UCSD-AML1 (cell line): ENCODE measurements at regions not wholly inside any gene's neighbourhood (a gene's known extent, or its start where the extent isn't known, plus 50 kb on each side); places are given as distances from the start of the nearest gene placed in this dataset.

ENCODE experiments used
- DNase-seq: peaks from one replicate; lab custom pipeline; 2025; ENCODE audit not compliant: unreplicated experiment; lab: John Stamatoyannopoulos, UW

DNA sequence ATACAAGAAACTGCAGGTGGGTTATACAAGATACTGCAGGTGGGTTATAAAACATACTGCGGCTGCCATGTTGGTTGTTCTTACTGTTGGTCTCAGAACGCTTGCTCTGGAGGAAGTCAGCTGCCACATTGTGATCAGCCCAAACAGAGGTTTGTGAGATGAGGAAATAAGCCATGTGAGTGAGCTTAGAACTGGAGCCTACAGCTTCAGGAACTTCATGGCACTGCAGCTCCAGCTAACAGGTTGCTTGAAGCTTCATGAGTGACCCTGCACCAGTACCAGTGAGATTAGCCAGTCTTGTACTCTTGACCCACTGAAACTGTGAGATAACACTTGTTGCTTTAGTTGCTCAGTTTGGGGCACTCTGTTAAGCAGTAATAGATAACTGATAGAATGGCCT, 74.5 kb upstream of the PRKCQ start:
- DNase-seq: peak; percentile 28

DNA sequence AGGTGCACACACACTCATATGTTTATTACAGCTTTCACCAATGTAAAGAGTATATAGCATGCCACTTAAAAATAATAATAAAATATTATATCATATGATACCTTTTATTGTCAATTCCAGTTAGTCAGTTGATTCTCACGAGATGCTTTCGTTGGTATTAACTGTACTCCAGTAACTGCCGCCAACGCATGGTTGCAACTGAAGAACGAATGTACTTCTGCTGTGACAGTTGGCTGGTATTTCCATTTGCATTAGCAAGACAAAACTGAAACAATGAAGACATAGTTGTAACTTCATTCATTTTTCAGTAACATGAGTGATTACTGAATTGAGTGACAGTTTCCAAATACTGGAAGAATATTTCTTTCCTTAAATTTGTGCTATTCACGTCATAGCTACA, 70.5 kb upstream of the PRKCQ start:
- no peak for DNase-seq

DNA sequence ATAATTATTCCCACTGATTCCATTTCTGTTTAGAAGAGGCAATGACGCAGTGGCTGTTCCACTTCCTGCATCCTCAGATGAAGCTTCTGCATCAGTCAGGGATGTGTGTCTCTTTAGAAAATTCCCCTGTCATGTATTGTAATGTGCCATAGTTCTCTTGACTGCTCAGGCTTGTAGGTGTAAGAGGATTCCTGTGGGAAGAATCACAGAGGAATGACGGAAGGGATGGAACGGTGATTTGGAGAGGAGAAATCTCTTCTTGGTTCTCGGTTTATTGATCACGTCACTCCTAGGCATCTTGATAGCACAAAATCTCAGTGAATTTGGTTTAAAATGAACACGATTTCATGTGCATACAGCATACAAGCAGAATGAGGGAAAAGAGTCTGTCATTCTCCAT, 69.8 kb upstream of the PRKCQ start:
- no peak for DNase-seq

DNA sequence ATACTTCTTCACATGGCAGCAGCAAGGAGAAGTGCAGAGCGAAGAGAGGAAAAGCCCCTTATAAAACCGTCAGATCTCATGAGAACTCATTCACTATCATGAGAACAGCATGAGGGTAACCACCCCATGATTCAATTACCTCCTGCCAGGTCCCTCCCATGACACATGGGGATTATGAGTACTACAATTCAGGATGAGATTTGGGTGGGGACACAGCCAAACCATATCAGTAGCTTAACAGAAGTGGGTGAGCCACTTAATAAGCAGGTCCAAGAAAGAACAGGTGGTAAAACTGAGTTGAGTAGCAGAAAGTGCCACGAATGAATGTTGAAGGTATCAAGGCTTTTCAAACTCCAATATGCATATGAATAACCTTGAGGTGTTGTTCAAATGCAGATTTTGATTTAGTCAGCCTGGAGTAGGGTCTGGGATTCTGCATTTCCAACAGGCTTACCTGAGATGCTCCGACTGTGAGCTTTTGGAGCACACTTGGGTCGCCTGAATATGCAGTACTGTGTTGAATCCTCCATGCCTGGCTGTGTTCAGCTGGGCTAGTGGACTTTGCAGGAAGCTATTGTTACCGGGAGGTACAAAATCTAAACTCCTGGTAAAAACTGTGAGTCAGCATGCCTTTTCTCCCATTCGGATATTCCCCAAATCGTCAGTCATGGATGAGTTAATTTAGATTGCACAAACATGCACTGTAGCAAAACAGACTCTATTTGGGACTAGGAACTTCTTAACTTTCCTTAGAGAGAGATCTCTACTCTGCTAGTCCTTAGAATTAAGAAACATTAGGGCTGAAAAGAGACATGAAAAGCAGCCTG, 69.0 kb upstream of the PRKCQ start:
- no peak for DNase-seq

DNA sequence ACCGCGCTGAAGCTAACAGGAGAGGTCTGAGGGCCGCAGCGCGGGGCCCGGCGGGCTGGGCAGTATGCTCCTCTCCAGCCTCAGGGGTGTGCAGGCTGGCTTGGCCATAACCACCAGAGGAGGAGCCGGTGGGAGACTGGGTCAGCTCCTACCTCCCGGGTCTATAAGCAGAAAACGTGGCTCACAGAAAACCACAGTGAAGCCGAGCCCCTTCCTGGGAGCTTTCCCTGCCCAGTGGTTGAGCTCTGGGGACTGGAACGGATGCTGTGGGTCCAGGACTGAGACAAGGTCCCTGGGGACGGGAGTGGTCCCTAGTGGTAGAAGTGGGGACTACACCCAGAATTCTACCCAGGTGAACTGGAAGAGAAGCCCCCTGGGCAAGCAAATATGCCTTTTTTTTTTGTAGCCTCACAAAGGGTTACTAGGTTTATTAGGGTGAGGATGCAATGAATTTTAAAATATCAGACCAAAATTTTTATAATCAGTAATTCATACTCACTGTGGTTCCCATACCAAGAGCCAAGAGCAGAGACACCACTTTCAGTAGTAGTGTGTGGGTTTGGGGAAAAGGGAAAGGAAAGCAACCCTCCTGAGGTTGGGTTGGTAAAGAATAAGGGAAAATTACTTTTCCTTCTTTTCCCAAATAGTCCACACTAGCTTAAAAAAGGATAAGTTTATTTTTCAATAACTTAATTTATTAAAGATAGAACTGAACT, 67.9 kb upstream of the PRKCQ start:
- DNase-seq: peak; percentile 35

DNA sequence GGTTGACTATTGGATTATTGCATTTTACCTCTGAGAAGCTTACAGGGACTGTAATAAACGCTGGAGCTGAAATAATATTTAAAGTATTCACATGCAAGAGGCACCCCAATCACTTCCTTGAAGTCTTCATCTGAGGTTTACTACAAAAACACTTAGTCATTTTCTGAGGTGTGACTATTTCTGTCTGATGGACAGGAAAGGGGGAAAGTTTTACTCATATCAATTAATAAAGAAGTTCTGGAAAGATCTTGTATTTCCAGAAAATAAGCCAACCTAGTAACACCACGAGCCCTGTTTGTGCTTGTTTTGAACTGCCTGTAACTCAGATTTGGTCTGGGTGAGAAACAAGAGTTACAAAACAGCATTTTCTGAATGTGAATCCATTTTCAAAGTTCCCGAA, 63.9 kb upstream of the PRKCQ start:
- no peak for DNase-seq

DNA sequence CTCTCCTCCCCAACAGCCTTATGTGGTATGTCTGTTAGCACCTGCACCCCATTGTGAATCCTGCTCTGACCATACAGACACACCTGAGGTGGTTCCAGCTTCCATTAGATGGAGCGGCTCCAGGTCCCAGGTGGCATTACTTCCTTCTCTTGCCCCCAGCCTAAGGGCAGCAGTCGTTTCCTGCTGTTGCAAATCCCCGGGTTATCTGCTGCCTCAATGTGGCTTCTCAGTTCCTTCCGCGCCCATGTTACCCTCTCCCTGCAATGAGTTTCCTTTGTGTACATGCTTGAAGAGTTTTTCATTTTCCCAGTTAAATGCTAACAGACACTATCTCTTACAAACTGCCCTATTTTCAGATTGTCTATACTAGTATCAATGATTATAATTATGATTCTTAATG, 62.8 kb upstream of the PRKCQ start:
- peak; percentile 52 for DNase-seq

DNA sequence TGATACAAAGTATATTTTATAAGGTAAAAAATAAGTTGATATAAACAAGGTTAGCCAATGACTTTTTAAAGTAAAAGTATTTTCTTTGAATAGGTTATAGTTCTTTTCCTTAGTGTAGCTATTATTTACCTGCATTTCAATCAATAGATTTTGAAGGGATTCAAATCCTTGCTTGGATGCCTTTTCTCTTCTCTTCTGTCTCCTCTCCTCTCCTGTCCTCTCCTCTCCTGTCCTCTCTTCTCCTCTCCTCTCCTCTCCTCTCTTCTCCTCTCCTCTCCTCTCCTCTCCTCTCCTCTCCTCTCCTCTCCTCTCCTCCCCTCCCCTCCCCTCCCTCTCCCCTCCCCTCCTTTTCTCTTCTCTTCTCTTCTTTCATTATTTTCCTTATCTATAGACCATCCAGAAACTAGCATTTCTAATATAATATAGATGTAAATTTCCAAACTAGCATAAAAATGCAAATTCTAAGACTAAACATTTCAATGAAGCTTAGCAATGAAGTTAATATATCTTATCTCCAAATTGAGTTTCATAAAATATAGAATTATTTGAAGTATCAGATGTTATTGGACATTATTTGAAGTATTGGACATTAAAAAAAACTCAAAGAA, 60.5 kb upstream of the PRKCQ start:
- DNase-seq: no peak

DNA sequence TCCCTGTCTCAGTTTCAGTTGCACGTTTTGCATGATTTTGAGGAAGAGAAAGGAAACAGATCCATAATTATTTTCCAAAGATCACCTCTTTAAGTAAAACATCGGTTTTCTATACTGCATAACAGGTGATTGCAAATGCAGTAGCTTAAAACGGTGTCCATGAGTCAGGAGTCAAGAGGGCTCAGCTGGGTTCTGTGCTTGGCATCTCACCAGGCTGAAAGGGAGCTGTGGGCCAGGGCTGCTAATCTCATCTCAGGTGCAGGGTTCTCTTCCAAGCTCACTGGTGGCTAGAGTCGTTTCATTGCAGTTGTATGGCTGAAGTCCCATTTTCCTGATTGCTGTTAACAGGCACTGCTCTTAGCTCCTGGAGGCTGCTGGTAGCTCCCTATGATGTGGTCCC, 57.0 kb upstream of the PRKCQ start:
- no peak for DNase-seq

DNA sequence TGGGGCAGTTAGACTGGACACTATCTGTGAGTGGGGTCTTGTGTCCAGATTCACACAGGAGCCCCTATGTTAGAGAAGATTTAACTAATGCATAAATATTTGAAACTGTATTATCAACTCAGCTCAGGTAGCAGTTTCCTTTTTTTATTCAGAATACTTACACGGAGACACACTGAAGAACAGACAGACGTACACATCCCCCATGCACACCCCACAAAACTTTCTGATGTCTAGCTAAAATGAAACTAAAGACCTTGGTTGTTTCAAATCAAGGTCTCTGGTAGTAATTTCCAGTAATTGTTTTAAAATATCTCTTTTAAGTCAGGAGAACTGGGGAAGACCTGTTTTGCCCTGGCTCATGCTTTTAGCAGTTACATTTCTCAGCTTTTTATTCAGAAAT, 55.7 kb upstream of the PRKCQ start:
- DNase-seq: no peak
